Activated CD4-positive, alpha-beta T cell treated with anti-CD3 and anti-CD28 coated beads, Interleukin-2, amount 10 ng/mL, durations not matched to agents 7 days and 5 days (primary cell): ENCODE measurements at regions not wholly inside any gene's neighbourhood (a gene's known extent, or its start where the extent isn't known, plus 50 kb on each side); places are given as distances from the start of the nearest gene placed in this dataset.

ENCODE experiments used
- CTCF ChIA-PET: fragments of 350-600 bp; sonication (Branson Sonifier 250); formaldehyde crosslinking; loops from one replicate; lab custom pipeline; 2021; ENCODE audit warnings: antibody characterized with exemption; lab: Charles Lee
- POLR2A ChIA-PET: fragments of 350-600 bp; sonication (Branson Sonifier 250); formaldehyde crosslinking; loops from one replicate; lab custom pipeline; 2021; ENCODE audit warnings: antibody characterized with exemption; lab: Charles Lee
- DNase-seq: peaks from one replicate; pipeline ENCODE4 v3.0.0-alpha.2; 2020
- H3K27ac Mint-ChIP-seq: one replicate; pipeline ENCODE4 v1.8.0; 2021; ENCODE audit warnings: mild to moderate bottlenecking, moderate library complexity, mixed read lengths
- H3K27me3 Mint-ChIP-seq: one replicate; pipeline ENCODE4 v1.8.0; 2021; ENCODE audit warnings: mixed read lengths
- H3K36me3 Mint-ChIP-seq: one replicate; pipeline ENCODE4 v1.8.0; 2021; ENCODE audit warnings: low read depth, mixed read lengths
- H3K4me1 Mint-ChIP-seq: one replicate; pipeline ENCODE4 v1.8.0; 2021; ENCODE audit warnings: mixed read lengths
- H3K4me3 Mint-ChIP-seq: one replicate; pipeline ENCODE4 v1.8.0; 2021; ENCODE audit warnings: mild to moderate bottlenecking, moderate library complexity, mixed read lengths
- H3K9me3 Mint-ChIP-seq: one replicate; pipeline ENCODE4 v1.8.0; 2021; ENCODE audit warnings: mixed read lengths

DNA sequence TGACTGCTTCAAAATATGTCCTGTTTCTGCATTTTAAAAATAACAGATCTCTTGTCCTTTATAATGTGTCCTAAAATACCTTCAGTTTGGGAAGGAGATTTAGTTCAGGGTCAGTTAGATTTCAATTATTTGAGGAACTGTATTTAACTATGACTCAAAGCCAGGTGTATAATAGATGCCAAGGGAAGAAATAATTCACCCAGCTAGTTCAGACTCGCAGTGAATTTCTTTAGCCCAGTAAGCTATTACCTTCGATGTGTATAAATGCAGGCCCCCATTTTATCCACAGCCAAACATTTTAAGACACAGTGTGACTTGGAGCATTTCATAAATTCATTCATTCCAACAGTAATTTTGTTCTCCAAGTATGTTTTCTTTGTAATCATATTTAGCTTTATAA lies 458.0 kb downstream of the ZNF385D start:
- H3K36me3 Mint-ChIP-seq: no peaks in the 10 kb centered on the region
- no peaks in the 10 kb centered on the region for H3K27me3 Mint-ChIP-seq
- H3K4me3 Mint-ChIP-seq: no peak overlapping the region
- peaks cover 3% of the 10 kb centered on the region for H3K9me3 Mint-ChIP-seq
- H3K4me1 Mint-ChIP-seq: no peaks in the 10 kb centered on the region
- H3K27ac Mint-ChIP-seq: no peak overlapping the region
- ChIA-PET CTCF (no interaction called here), POLR2A (no interaction called here)
- no peak for DNase-seq

DNA sequence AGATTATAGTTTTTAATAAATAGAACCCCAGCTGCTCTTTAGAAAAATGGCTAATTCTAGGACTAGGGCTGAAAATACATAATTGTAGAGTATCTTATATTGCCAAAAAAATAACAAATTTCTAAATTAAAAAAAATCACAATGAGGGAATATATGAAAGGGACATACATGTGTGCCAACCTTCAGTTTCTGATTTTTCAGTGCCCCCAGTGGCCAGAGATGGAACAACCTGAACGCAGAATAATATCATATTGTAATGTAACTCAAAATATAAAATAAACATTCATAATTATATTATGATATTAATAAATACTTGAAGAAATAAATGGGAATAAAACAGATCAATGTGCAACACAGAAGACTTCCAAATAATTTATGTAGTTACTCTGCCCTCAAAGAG lies 460.5 kb downstream of the ZNF385D start:
- ChIA-PET POLR2A (no interaction called here), CTCF (no interaction called here)
- DNase-seq: no peak
- no peaks in the 10 kb centered on the region for H3K36me3 Mint-ChIP-seq
- H3K9me3 Mint-ChIP-seq: peaks cover 8% of the 10 kb centered on the region
- no peak overlapping the region for H3K27ac Mint-ChIP-seq
- no peak overlapping the region for H3K4me3 Mint-ChIP-seq
- H3K27me3 Mint-ChIP-seq: no peaks in the 10 kb centered on the region
- no peaks in the 10 kb centered on the region for H3K4me1 Mint-ChIP-seq

DNA sequence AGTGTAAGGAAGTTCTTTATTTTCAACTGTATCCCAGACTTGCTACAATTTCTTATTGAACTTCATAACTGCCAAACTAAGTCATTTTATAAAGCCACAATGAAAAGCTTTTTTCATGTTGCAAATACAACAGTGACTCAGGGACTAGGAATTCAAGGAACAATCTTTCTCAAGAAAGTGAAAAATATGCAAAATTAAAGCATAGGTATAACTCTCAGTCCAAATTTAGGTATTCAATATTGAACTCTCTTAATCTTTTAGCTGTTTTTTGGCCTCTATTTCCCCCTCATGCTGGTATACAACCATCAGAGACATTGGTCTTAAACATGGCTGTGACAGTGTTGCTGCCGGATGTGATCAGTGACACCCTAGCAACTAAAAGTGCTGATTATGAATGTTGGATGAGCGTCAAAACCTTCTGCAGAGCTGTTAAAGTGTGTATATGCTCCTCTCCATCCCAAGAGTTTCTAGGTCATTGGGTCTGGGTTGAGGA lies 476.9 kb downstream of the ZNF385D start:
- ChIA-PET CTCF (no interaction called here), POLR2A (no interaction called here)
- DNase-seq: no peak
- Mint-ChIP-seq H3K36me3 (no peaks in the 10 kb centered on the region), H3K9me3 (peaks cover 3% of the 10 kb centered on the region), H3K27ac (no peak overlapping the region), H3K27me3 (no peaks in the 10 kb centered on the region), H3K4me3 (no peak overlapping the region), H3K4me1 (no peaks in the 10 kb centered on the region)

DNA sequence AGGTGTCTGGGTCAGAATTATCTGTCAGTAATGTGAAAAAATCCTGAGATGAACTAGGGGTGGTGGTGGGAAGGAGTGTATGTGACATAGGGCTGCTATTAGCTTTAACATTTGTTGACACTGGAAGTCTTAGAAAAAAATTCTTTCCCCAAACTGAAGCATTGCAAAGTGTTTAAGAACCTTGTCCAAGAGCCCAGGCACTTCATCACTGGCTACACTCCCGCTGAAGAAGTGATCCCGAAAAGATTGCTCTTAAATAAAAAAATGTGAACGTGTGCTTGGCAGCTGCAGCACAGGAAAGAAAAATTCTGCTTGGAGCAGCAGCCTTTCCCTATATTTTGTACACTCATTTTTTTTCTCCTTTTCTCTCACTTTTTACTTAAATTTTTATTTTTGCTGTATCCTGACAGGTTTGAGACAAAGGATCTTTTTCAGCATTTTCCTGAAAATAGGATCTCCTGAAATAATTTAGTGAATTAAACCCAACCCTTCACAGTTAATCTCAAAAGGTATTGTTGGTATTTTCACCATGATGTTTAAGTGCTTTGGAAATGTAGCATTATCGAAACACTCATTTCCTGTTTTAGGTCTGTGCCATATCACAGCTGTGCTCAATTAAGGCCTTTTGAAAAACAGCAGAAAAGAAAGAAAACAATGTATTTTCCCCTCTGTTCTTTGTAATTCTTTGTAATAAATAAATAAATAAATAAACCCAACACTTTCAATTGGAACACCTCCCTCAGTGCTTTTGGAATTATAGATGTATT lies 477.6 kb downstream of the ZNF385D start:
- H3K27ac Mint-ChIP-seq: no peak overlapping the region
- H3K4me1 Mint-ChIP-seq: no peaks in the 10 kb centered on the region
- H3K27me3 Mint-ChIP-seq: no peaks in the 10 kb centered on the region
- no peak for DNase-seq
- peaks cover 3% of the 10 kb centered on the region for H3K9me3 Mint-ChIP-seq
- no peaks in the 10 kb centered on the region for H3K36me3 Mint-ChIP-seq
- POLR2A ChIA-PET: no interaction called here
- H3K4me3 Mint-ChIP-seq: no peak overlapping the region
- CTCF ChIA-PET: no interaction called here

DNA sequence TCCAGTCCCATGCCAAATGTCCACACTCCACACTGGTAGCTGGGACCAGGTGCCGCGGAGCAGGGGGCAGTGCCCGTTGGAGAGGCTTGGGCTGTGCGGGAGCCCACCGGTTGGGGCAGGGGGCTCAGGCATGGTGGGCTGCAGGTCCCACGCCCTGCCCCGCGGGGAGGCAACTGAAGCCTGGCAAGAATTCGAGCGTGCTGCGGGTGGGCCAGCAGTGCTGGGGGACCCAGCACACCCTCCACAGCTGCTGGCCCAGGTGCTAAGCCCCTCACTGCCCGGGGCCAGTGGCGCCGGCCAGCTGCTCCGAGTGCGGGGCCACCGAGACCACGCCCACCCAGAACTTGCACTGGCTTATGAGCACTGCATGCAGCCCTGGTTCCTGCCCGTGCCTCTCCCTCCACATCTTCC lies 479.4 kb downstream of the ZNF385D start:
- POLR2A ChIA-PET: no interaction called here
- Mint-ChIP-seq H3K9me3 (peaks cover 3% of the 10 kb centered on the region), H3K36me3 (no peaks in the 10 kb centered on the region), H3K27ac (no peak overlapping the region), H3K4me3 (no peak overlapping the region), H3K4me1 (no peaks in the 10 kb centered on the region), H3K27me3 (no peaks in the 10 kb centered on the region)
- CTCF ChIA-PET: no interaction called here
- DNase-seq: no peak

DNA sequence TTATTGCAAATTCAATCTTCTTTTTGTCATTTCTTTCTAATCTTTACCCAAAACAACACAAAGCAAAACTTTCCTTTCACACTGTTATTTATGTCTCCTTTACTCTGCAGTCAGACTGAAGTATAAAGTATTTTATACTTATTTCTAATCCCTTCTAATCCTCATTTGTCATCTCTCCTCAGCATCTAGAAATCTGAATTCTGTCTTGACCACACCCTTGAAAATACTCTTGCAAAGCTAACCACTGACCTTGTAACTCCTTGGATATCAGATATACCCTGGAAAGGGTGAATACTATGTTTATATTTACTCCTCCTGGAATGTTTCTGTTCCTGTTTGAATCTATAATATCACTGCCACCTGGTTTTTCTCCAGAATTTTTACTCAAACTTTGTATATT lies 481.1 kb downstream of the ZNF385D start:
- H3K4me3 Mint-ChIP-seq: no peak overlapping the region
- CTCF ChIA-PET: no interaction called here
- POLR2A ChIA-PET: no interaction called here

DNA sequence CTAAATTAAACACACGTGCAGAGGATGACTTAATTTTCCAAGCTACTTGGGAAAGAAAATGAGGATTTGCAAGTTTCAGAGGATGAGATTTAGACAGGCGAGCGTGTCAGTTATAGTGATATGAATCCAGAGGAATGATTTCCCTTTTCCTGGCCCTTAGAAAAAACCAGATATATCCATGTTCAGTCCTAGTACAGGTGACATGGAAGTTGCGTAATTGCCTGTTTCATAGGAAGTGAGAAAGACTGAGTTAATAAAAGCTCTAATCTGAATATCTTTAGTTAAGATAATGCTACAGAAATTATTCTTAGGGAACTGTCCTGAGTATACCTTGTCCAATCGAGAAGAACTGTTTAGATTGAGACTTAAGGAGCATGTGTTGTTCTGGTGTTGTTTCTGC lies 490.5 kb downstream of the ZNF385D start:
- DNase-seq: no peak
- POLR2A ChIA-PET: no interaction called here
- H3K4me1 Mint-ChIP-seq: no peaks in the 10 kb centered on the region
- CTCF ChIA-PET: no interaction called here
- no peaks in the 10 kb centered on the region for H3K36me3 Mint-ChIP-seq
- no peaks in the 10 kb centered on the region for H3K27me3 Mint-ChIP-seq
- no peak overlapping the region for H3K27ac Mint-ChIP-seq
- H3K9me3 Mint-ChIP-seq: no peaks in the 10 kb centered on the region
- H3K4me3 Mint-ChIP-seq: no peak overlapping the region

More for the DNA sequence above, 481.1 kb downstream of the ZNF385D start:
- Mint-ChIP-seq H3K9me3 (no peaks in the 10 kb centered on the region), H3K27ac (no peak overlapping the region), H3K27me3 (no peaks in the 10 kb centered on the region), H3K4me1 (no peaks in the 10 kb centered on the region), H3K36me3 (no peaks in the 10 kb centered on the region)
- no peak for DNase-seq

DNA sequence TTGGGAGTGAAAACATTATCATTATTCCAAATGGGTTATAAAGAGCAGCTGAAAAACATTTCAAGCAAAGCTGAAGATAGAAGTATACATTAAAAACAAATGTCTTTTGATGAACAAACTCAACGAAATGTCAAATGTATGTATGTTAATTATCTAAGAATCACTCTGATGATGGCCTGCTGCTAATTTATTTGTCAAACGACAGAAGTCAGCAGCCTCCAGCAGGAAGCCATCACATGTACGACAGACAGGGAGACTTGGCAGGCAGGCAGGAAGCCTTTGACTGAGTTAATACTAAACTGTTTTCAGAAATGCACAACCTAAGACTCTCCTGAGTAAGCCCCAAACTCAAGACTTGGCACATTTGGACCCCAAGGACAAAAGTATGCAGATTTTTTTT lies 491.1 kb downstream of the ZNF385D start:
- Mint-ChIP-seq H3K4me3 (no peak overlapping the region), H3K4me1 (no peaks in the 10 kb centered on the region), H3K9me3 (no peaks in the 10 kb centered on the region), H3K36me3 (no peaks in the 10 kb centered on the region), H3K27ac (no peak overlapping the region), H3K27me3 (no peaks in the 10 kb centered on the region)
- ChIA-PET CTCF (no interaction called here), POLR2A (no interaction called here)
- no peak for DNase-seq

DNA sequence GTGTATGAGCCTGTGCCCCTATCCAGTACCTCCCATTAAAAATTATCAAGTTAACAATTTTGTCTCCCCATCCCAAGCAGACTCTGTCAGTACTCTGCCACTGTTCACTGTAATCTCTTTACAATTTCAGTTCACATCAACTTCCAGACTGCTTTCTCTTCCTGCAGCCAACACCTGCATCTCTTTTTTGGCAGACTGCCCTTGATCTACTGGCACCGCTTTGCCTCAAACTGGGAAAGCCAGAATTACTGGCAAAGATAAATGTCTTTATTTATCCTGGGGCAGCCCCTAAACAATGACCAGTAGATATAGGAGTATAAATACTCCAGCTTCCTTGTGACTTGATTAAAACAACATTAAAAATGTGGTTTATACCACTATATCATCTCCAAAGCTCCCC lies 494.1 kb downstream of the ZNF385D start:
- H3K9me3 Mint-ChIP-seq: peaks cover 2% of the 10 kb centered on the region
- H3K4me1 Mint-ChIP-seq: no peaks in the 10 kb centered on the region
- no peaks in the 10 kb centered on the region for H3K36me3 Mint-ChIP-seq
- no peak overlapping the region for H3K4me3 Mint-ChIP-seq
- DNase-seq: no peak
- ChIA-PET POLR2A (no interaction called here), CTCF (interaction anchor here (0.5 kb wide), 1 partner anchor 178 kb away, joined by 3 read pairs; no protein-coding TSS in a partner anchor)
- no peak overlapping the region for H3K27ac Mint-ChIP-seq
- no peaks in the 10 kb centered on the region for H3K27me3 Mint-ChIP-seq

DNA sequence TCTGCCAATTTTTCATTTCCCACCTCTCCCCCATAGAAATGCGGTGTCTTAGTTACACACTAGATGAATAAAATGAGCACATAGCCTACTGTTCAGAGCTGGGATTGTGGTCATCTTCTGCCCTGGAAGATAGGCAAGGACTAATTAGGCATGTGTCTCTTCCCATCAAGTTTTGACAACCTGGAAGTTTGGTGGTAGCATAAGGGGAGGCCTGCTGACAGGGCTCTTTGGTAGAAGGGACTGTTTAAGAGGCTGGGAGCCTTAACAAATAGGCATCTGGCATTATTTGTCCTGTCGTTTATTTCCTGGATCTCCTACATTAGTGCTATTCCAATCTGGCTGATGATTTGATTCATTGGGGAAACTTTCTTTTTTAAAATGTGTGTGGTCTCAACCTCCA lies 512.3 kb downstream of the ZNF385D start:
- no peak overlapping the region for H3K27ac Mint-ChIP-seq
- H3K4me3 Mint-ChIP-seq: no peak overlapping the region
- ChIA-PET POLR2A (no interaction called here), CTCF (no interaction called here)
- no peaks in the 10 kb centered on the region for H3K27me3 Mint-ChIP-seq
- peaks cover 3% of the 10 kb centered on the region for H3K9me3 Mint-ChIP-seq
- H3K4me1 Mint-ChIP-seq: no peaks in the 10 kb centered on the region
- H3K36me3 Mint-ChIP-seq: no peaks in the 10 kb centered on the region
- DNase-seq: no peak

DNA sequence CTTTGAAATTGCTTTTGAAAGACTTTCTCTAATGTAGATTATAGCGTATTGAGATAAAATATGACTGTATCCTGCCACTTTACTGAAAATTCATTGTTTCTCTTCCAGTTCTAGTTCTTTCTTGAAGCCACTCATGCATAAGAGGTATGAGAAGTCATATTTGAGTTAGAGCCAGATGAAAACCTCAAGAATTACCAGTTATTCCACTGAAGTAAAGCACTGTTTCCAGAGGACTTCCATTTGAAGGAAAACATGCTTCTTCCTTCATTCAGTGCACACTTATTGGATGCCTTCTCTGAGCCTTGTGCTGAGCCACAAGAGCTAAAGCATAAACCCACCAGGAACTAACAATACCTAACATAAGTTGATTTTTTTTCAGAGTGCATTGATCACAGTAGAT lies 513.4 kb downstream of the ZNF385D start:
- Mint-ChIP-seq H3K9me3 (peaks cover 6% of the 10 kb centered on the region), H3K27ac (no peak overlapping the region), H3K4me1 (no peaks in the 10 kb centered on the region), H3K4me3 (no peak overlapping the region), H3K27me3 (no peaks in the 10 kb centered on the region), H3K36me3 (no peaks in the 10 kb centered on the region)
- CTCF ChIA-PET: no interaction called here
- DNase-seq: no peak
- POLR2A ChIA-PET: no interaction called here

DNA sequence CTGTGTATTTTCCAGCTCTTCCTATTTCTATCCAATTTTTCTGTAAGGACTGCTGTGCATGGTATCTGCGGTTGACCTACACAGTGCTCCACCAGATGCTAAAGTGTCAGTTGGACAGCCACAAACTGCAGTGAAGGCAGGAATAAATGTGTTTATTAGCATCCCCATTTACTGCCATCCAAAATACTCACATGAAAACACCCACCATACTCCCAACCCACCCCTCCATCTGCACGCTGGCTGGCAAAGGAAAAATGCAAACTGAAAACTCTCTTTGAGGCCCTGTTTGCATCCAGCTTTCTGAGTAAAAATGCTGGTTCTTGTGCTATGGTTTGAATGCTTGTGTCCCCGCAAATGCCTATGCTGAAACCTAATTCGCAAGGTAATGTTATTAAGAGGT lies 515.5 kb downstream of the ZNF385D start:
- POLR2A ChIA-PET: no interaction called here
- CTCF ChIA-PET: no interaction called here

DNA sequence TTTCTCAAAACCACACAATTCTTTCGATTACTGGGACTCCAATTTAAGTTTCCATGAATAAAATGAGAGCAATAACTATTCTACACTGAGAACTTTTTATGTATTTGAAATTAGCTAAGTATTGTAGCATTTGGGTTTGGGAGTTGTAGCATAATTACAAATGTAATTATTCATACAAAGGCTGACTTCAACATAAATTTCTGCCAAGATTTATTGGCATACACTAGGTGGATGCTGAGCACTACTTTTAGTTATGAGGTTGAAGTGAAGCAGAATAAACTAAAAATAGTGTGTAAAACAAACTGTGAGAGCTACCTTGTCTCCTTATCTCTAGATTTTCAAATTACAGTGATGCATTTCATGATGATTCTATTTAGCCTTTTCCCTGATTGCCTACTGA lies 516.1 kb downstream of the ZNF385D start:
- DNase-seq: no peak
- CTCF ChIA-PET: no interaction called here
- Mint-ChIP-seq H3K4me1 (no peaks in the 10 kb centered on the region), H3K4me3 (no peak overlapping the region), H3K27me3 (no peaks in the 10 kb centered on the region), H3K27ac (no peak overlapping the region), H3K9me3 (peaks cover 6% of the 10 kb centered on the region), H3K36me3 (no peaks in the 10 kb centered on the region)
- POLR2A ChIA-PET: no interaction called here

More for the DNA sequence above, 515.5 kb downstream of the ZNF385D start:
- H3K27ac Mint-ChIP-seq: no peak overlapping the region
- DNase-seq: no peak
- H3K9me3 Mint-ChIP-seq: peaks cover 6% of the 10 kb centered on the region
- no peaks in the 10 kb centered on the region for H3K27me3 Mint-ChIP-seq
- no peak overlapping the region for H3K4me3 Mint-ChIP-seq
- no peaks in the 10 kb centered on the region for H3K4me1 Mint-ChIP-seq
- H3K36me3 Mint-ChIP-seq: no peaks in the 10 kb centered on the region
